ENCODE measurements at regions not wholly inside any gene's neighbourhood (a gene's known extent, or its start where the extent isn't known, plus 50 kb on each side); places are given as distances from the start of the nearest gene placed in this dataset.

DNA sequence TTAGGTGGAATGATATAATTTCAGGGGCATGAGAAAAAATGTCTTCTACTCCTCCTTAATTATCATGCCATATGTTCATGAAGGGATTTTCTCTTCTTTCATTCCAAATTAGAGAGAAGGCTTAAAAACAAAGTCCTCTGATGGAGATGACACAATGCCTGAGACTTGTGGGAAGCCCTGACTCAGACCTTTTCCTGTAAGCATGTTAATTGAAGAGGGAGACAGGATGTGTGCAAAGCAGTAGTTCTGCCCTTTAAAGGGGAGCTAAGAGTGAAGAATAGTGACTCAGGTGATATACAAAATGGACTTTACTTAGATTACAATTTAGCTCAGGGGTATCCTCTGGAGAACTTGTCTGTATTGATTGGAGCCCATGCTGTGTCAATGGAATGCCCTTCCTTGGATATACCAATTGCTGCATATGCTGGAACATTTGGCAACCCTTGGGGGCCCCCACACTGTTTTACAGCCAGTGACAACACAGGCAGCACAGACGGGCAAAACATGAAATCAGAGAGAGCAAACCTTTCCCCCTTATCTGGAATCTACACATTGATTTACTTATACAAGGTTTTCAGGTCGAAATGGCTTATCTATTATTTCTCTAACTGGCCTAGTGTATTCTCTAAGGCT is 81.3 kb downstream of the IZUMO3 start:
- no peak overlapping the region for H3K4me3 ChIP-seq
- ATAC-seq (no peak), DNase-seq (no peak)
- no peak for TF ChIP-seq CTCF (IDR thresholded peaks at IDR 0.05 in 4 of 5, conservative IDR thresholded peaks at IDR 0.05 in 1 of 5)
- TF ChIP-seq POLR2A (IDR thresholded peaks at IDR 0.05): no peak
- H3K4me1 ChIP-seq: no peaks in the 10 kb centered on the region
- intact Hi-C loops (cut with DNase I; ENCODE audit: low total_unique reads): no loop called here
- no peaks in the 10 kb centered on the region for H3K9me3 ChIP-seq
- no peaks in the 10 kb centered on the region for H3K36me3 ChIP-seq
- in situ Hi-C loops (cut with MboI; ENCODE audit: low sequenced_read_pairs in 4 of 4): no loop called here
- no peak overlapping the region for H3K27ac ChIP-seq
- no peaks in the 10 kb centered on the region for H3K27me3 ChIP-seq

- no peaks in the 10 kb centered on the region for H3K9me3 ChIP-seq
- H3K27ac ChIP-seq: no peak overlapping the region
- no peak for DNase-seq
- no peak overlapping the region for H3K4me3 ChIP-seq
- H3K27me3 ChIP-seq: no peaks in the 10 kb centered on the region
- in situ Hi-C loops (cut with MboI; ENCODE audit: low sequenced_read_pairs in 4 of 4): no loop called here
- TF ChIP-seq POLR2A (IDR thresholded peaks at IDR 0.05) (no peak), CTCF (IDR thresholded peaks at IDR 0.05 in 4 of 5, conservative IDR thresholded peaks at IDR 0.05 in 1 of 5) (no peak)
- H3K4me1 ChIP-seq: no peaks in the 10 kb centered on the region
- intact Hi-C loops (cut with DNase I; ENCODE audit: low total_unique reads): no loop called here
- ATAC-seq: no peak
- no peaks in the 10 kb centered on the region for H3K36me3 ChIP-seq
Observed at GRCh38 chr9:24462951-24463350, 82.7 kb downstream of the IZUMO3 start.

DNA sequence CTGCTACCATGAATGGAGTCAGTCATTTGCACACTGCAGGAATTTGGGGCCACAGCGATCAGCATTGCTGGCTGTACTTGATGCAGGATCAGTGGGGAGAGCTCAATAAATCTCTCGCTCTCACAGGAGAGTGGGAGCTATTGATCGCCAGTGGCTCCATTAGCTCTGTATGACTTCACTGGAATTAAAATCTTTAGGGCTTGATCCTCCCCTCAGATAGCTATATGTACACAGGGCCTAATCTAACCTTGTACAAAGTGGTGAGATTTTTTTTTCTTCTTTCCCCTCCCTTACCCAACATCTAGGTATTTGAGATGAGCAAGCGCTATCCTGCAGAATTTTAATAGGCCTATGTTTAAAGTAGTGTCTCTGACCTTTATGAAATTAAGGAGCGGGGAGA is 84.9 kb downstream of the IZUMO3 start:
- TF ChIP-seq CTCF (IDR thresholded peaks at IDR 0.05 in 4 of 5, conservative IDR thresholded peaks at IDR 0.05 in 1 of 5) (no peak), POLR2A (IDR thresholded peaks at IDR 0.05) (no peak)
- H3K4me1 ChIP-seq: no peaks in the 10 kb centered on the region
- intact Hi-C loops (cut with DNase I; ENCODE audit: low total_unique reads): no loop called here
- no peak overlapping the region for H3K27ac ChIP-seq
- H3K36me3 ChIP-seq: no peaks in the 10 kb centered on the region
- H3K9me3 ChIP-seq: no peaks in the 10 kb centered on the region
- ATAC-seq (no peak), DNase-seq (no peak)
- no peaks in the 10 kb centered on the region for H3K27me3 ChIP-seq
- in situ Hi-C loops (cut with MboI; ENCODE audit: low sequenced_read_pairs in 4 of 4): no loop called here
- H3K4me3 ChIP-seq: no peak overlapping the region

DNA sequence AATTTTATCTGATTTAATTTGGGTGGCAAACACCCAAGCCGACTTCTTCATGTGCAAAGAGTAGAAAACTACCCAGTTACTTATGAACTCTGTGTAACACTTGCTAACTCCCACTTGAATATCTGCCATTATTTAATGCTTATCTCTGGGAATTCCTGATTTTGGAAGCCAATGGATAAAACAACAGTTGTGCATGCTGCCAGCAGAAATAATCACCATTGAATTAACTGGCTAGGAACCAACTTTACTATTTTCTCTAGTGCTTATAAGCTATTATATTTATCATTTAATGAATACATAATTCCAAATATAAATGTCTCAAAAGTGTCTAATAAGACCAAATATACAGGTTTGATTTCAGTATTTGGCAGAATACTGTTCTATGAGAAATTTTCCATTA is 85.7 kb downstream of the IZUMO3 start:
- TF ChIP-seq CTCF (IDR thresholded peaks at IDR 0.05 in 4 of 5, conservative IDR thresholded peaks at IDR 0.05 in 1 of 5) (no peak), POLR2A (IDR thresholded peaks at IDR 0.05) (no peak)
- in situ Hi-C loops (cut with MboI; ENCODE audit: low sequenced_read_pairs in 4 of 4): no loop called here
- no peak for ATAC-seq
- no peak overlapping the region for H3K27ac ChIP-seq
- H3K27me3 ChIP-seq: no peaks in the 10 kb centered on the region
- H3K4me1 ChIP-seq: no peaks in the 10 kb centered on the region
- H3K4me3 ChIP-seq: no peak overlapping the region
- no peaks in the 10 kb centered on the region for H3K36me3 ChIP-seq
- intact Hi-C loops (cut with DNase I; ENCODE audit: low total_unique reads): no loop called here
- no peaks in the 10 kb centered on the region for H3K9me3 ChIP-seq
- no peak for DNase-seq

- intact Hi-C loops (cut with DNase I; ENCODE audit: low total_unique reads): no loop called here
- DNase-seq: no peak
- Histone ChIP-seq H3K27ac (no peak overlapping the region), H3K36me3 (no peaks in the 10 kb centered on the region), H3K27me3 (no peaks in the 10 kb centered on the region), H3K4me3 (no peak overlapping the region), H3K4me1 (no peaks in the 10 kb centered on the region), H3K9me3 (no peaks in the 10 kb centered on the region)
- TF ChIP-seq CTCF (IDR thresholded peaks at IDR 0.05 in 4 of 5, conservative IDR thresholded peaks at IDR 0.05 in 1 of 5): no peak
- no peak for TF ChIP-seq POLR2A (IDR thresholded peaks at IDR 0.05)
- in situ Hi-C loops (cut with MboI; ENCODE audit: low sequenced_read_pairs in 4 of 4): no loop called here
- no peak for ATAC-seq
Observed at GRCh38 chr9:24451346-24451745, 94.4 kb downstream of the IZUMO3 start.

All from gastrocnemius medialis (tissue), 4 donors.